HUES48 (cell line): ENCODE measurements at regions not wholly inside any gene's neighbourhood (a gene's known extent, or its start where the extent isn't known, plus 50 kb on each side); places are given as distances from the start of the nearest gene placed in this dataset.
"Not testable (repeated sequence)": the region's sequence is repeated elsewhere in the genome, so short reads cannot be mapped to it uniquely, and the experiment has no call there.

Source experiments
- H3K27ac ChIP-seq: one replicate; pipeline ENCODE4 v1.7.0; 2013; ENCODE audit warnings: low read depth, low read length, inconsistent platforms
- H3K27me3 ChIP-seq: 2 replicates; pipeline ENCODE4 v1.6.1; 2013; ENCODE audit warnings: mild to moderate bottlenecking, low read length; ENCODE audit not compliant: control insufficient read depth, insufficient read depth
- H3K36me3 ChIP-seq: 2 replicates; pipeline ENCODE4 v1.6.1; 2013; ENCODE audit warnings: low read length; ENCODE audit not compliant: control insufficient read depth, insufficient read depth
- H3K4me1 ChIP-seq: 2 replicates; pipeline ENCODE4 v1.6.1; 2013; ENCODE audit warnings: mild to moderate bottlenecking, low read length; ENCODE audit not compliant: control insufficient read depth, insufficient read depth
- H3K4me3 ChIP-seq: 2 replicates; pipeline ENCODE4 v1.5.1; 2013; ENCODE audit warnings: mild to moderate bottlenecking, low read depth, low read length
- H3K9ac ChIP-seq: 2 replicates; pipeline ENCODE4 v1.6.1; 2013; ENCODE audit warnings: mild to moderate bottlenecking, low read depth, low read length, moderate library complexity
- H3K9me3 ChIP-seq: 2 replicates; pipeline ENCODE4 v1.6.1; 2013; ENCODE audit warnings: low read length; ENCODE audit not compliant: control insufficient read depth, insufficient read depth

- H3K9ac ChIP-seq = no peak overlapping the region
- no peak overlapping the region for H3K4me3 ChIP-seq
- H3K27me3 ChIP-seq = no peaks in the 10 kb centered on the region
- no peak overlapping the region for H3K27ac ChIP-seq
- H3K36me3 ChIP-seq = no peaks in the 10 kb centered on the region
- no peaks in the 10 kb centered on the region for H3K9me3 ChIP-seq
- no peaks in the 10 kb centered on the region for H3K4me1 ChIP-seq
These were observed 132.6 kb downstream of the CUL2 start for GRCh38 chr10:34957531-34957930.

- Histone ChIP-seq H3K27me3 (no peaks in the 10 kb centered on the region), H3K9me3 (no peaks in the 10 kb centered on the region), H3K9ac (no peak overlapping the region), H3K27ac (no peak overlapping the region), H3K4me1 (no peaks in the 10 kb centered on the region), H3K4me3 (no peak overlapping the region), H3K36me3 (no peaks in the 10 kb centered on the region)
These were observed 133.4 kb downstream of the CUL2 start for GRCh38 chr10:34956756-34957155.

- no peak overlapping the region for H3K4me3 ChIP-seq
- H3K9me3 ChIP-seq = no peaks in the 10 kb centered on the region
- no peaks in the 10 kb centered on the region for H3K36me3 ChIP-seq
- H3K27ac ChIP-seq = no peak overlapping the region
- H3K9ac ChIP-seq = no peak overlapping the region
- no peaks in the 10 kb centered on the region for H3K27me3 ChIP-seq
- H3K4me1 ChIP-seq = peaks cover 3% of the 10 kb centered on the region; the same call in 1 of the 2 replicates
These were observed 134.8 kb downstream of the CUL2 start for GRCh38 chr10:34955391-34955790.

GRCh38 chr10:34954142-34954541 is 136.0 kb downstream of the CUL2 start:
- H3K27ac ChIP-seq = no peak overlapping the region
- no peaks in the 10 kb centered on the region for H3K27me3 ChIP-seq
- no peaks in the 10 kb centered on the region for H3K36me3 ChIP-seq
- no peak overlapping the region for H3K9ac ChIP-seq
- no peak overlapping the region for H3K4me3 ChIP-seq
- no peaks in the 10 kb centered on the region for H3K9me3 ChIP-seq
- H3K4me1 ChIP-seq = peaks cover 3% of the 10 kb centered on the region; the same call in 1 of the 2 replicates

GRCh38 chr10:34951263-34951887 is 136.3 kb upstream of the PARD3 start:
- H3K9ac ChIP-seq, H3K27ac ChIP-seq, H3K27me3 ChIP-seq, H3K4me1 ChIP-seq, H3K4me3 ChIP-seq, H3K36me3 ChIP-seq, H3K9me3 ChIP-seq: not testable (repeated sequence)

- H3K9me3 ChIP-seq, H3K9ac ChIP-seq, H3K4me3 ChIP-seq, H3K36me3 ChIP-seq, H3K27ac ChIP-seq, H3K27me3 ChIP-seq: not testable (repeated sequence)
- H3K4me1 ChIP-seq = peaks cover 18% of the 10 kb centered on the region
These were observed 130.9 kb upstream of the PARD3 start for GRCh38 chr10:34945951-34946522.

- Histone ChIP-seq H3K36me3 (no peaks in the 10 kb centered on the region), H3K4me1 (peaks cover 22% of the 10 kb centered on the region), H3K4me3 (no peak overlapping the region), H3K9ac (no peak overlapping the region), H3K27me3 (no peaks in the 10 kb centered on the region), H3K27ac (peak overlapping the region; percentile 4), H3K9me3 (no peaks in the 10 kb centered on the region)
These were observed 126.6 kb upstream of the PARD3 start for GRCh38 chr10:34941471-34942357.

GRCh38 chr10:34940436-34940835 is 125.3 kb upstream of the PARD3 start:
- no peaks in the 10 kb centered on the region for H3K9me3 ChIP-seq
- H3K4me1 ChIP-seq = peaks cover 21% of the 10 kb centered on the region
- H3K27me3 ChIP-seq = no peaks in the 10 kb centered on the region
- H3K27ac ChIP-seq = no peak overlapping the region
- H3K4me3 ChIP-seq = no peak overlapping the region
- H3K36me3 ChIP-seq = no peaks in the 10 kb centered on the region
- no peak overlapping the region for H3K9ac ChIP-seq

GRCh38 chr10:34938399-34938670 is 123.2 kb upstream of the PARD3 start:
- H3K9ac ChIP-seq = no peak overlapping the region
- H3K4me3 ChIP-seq = no peak overlapping the region
- H3K36me3 ChIP-seq = no peaks in the 10 kb centered on the region
- no peaks in the 10 kb centered on the region for H3K27me3 ChIP-seq
- H3K4me1 ChIP-seq = peaks cover 16% of the 10 kb centered on the region; the same call in 1 of the 2 replicates
- no peaks in the 10 kb centered on the region for H3K9me3 ChIP-seq
- H3K27ac ChIP-seq = no peak overlapping the region

GRCh38 chr10:34937643-34938398 is 122.7 kb upstream of the PARD3 start:
- H3K27me3 ChIP-seq, H3K9ac ChIP-seq, H3K4me3 ChIP-seq, H3K36me3 ChIP-seq, H3K27ac ChIP-seq, H3K9me3 ChIP-seq: not testable (repeated sequence)
- peaks cover 16% of the 10 kb centered on the region; the same call in 1 of the 2 replicates for H3K4me1 ChIP-seq

- H3K36me3 ChIP-seq = no peaks in the 10 kb centered on the region
- no peaks in the 10 kb centered on the region for H3K27me3 ChIP-seq
- H3K9ac ChIP-seq = no peak overlapping the region
- peaks cover 9% of the 10 kb centered on the region; the same call in 1 of the 2 replicates for H3K4me1 ChIP-seq
- no peak overlapping the region for H3K4me3 ChIP-seq
- H3K9me3 ChIP-seq = no peaks in the 10 kb centered on the region
- H3K27ac ChIP-seq = no peak overlapping the region
These were observed 121.0 kb upstream of the PARD3 start for GRCh38 chr10:34936061-34936460.
